Right atrium auricular region (tissue), 2 donors: ENCODE measurements at regions not wholly inside any gene's neighbourhood (a gene's known extent, or its start where the extent isn't known, plus 50 kb on each side); places are given as distances from the start of the nearest gene placed in this dataset.
A peak's percentile ranks its signal among the peaks of the same experiment; 100 is the strongest.

Source experiments
- DNase-seq: peaks from one replicate; pipeline ENCODE4 v3.0.0-alpha.2; 2019; ENCODE audit warnings: low spot score
- H3K27ac ChIP-seq, 2 donors: fragments of 200-600 bp; sonication (generic); 1 replicate in 1 of 2; 2 replicates in 1 of 2; pipeline ENCODE4 v1.5.1; 2016 to 2019
- H3K27me3 ChIP-seq, 2 donors: fragments of 200-600 bp; sonication (generic); one replicate each; pipeline versions ENCODE4 v1.5.1 to v1.6.0; 2017 to 2019
- H3K36me3 ChIP-seq: fragments of 200-600 bp; sonication (generic); one replicate; pipeline ENCODE4 v1.5.1; 2016
- H3K4me1 ChIP-seq, 2 donors: fragments of 200-600 bp; sonication (generic); one replicate each; pipeline versions ENCODE4 v1.5.1 to v1.6.0; 2017 to 2019
- H3K4me3 ChIP-seq, 2 donors: fragments of 200-600 bp; sonication (generic); 1 replicate in 1 of 2; 2 replicates in 1 of 2; pipeline ENCODE4 v1.5.1; 2017 to 2019; ENCODE audit warnings: mild to moderate bottlenecking in 1 of 2, moderate library complexity in 1 of 2
- H3K9me3 ChIP-seq, 2 donors: fragments of 200-600 bp; sonication (generic); one replicate each; pipeline ENCODE4 v1.5.1; 2019
- TF ChIP-seq, protein P1 (sequence below), 2 donors: fragments of 200-600 bp; sonication (generic); IDR thresholded peaks; one replicate each; pipeline ENCODE4 v1.5.1; 2019; ENCODE audit warnings: antibody characterized with exemption in 2 of 2

DNA sequence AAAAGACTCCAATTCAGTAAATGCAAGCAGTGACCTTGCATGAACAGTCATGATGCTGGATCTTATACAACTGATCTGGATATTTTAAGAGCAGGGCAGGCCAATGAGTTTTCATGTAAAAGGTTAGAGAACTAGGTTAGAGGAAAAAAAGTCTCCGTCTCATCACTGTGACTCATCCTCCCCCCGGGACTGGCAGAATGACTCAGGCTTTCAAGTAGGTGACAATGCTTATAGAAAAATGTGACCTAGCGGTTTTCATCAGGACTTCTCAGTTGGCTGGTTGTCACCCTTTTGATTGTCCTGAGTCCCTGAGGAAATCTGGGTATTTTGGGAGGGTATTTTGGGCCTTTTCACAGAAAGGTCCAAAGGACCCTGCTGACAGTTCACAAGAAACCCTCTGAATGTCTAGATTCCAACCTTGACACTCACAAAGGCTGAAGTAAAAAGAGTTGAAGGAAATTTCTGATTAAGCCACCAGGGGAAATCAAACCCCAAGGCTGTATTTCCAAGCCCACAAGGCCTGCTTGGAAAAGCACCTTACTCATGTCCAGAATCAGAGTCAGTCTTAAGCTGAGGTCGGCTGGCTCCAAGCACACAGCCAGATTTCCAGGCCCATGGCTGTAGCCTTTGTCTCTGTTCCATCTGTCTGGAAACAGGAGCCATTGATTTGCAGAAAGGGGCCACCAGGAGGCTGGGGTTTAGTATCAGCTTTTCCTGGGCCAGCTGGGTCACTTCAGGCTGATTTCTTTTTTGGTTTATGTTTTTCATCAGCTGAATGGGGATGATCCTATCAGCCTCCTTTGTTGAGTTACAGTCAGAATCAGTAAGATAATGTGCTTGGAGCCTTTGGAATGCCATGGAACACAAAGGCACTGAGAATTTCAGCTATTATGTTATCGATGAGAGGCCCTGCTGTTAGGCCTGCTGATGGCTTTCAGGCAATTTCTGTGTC is 226.4 kb upstream of the HABP2 start:
- TF ChIP-seq, protein P1, sequence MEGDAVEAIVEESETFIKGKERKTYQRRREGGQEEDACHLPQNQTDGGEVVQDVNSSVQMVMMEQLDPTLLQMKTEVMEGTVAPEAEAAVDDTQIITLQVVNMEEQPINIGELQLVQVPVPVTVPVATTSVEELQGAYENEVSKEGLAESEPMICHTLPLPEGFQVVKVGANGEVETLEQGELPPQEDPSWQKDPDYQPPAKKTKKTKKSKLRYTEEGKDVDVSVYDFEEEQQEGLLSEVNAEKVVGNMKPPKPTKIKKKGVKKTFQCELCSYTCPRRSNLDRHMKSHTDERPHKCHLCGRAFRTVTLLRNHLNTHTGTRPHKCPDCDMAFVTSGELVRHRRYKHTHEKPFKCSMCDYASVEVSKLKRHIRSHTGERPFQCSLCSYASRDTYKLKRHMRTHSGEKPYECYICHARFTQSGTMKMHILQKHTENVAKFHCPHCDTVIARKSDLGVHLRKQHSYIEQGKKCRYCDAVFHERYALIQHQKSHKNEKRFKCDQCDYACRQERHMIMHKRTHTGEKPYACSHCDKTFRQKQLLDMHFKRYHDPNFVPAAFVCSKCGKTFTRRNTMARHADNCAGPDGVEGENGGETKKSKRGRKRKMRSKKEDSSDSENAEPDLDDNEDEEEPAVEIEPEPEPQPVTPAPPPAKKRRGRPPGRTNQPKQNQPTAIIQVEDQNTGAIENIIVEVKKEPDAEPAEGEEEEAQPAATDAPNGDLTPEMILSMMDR (IDR thresholded peaks at IDR 0.05), result peak in 1 of 2 donors; percentile 24
- H3K36me3 ChIP-seq, result no peaks in the 10 kb centered on the region
- peaks cover 0 to 14% of the 10 kb centered on the region in 2 donors for H3K4me1 ChIP-seq
- H3K4me3 ChIP-seq, result no peak overlapping the region
- peak; percentile 87 for DNase-seq
- H3K27ac ChIP-seq, result peak overlapping the region; percentile 50 to 57
- no peaks in the 10 kb centered on the region for H3K9me3 ChIP-seq
- no peaks in the 10 kb centered on the region for H3K27me3 ChIP-seq

DNA sequence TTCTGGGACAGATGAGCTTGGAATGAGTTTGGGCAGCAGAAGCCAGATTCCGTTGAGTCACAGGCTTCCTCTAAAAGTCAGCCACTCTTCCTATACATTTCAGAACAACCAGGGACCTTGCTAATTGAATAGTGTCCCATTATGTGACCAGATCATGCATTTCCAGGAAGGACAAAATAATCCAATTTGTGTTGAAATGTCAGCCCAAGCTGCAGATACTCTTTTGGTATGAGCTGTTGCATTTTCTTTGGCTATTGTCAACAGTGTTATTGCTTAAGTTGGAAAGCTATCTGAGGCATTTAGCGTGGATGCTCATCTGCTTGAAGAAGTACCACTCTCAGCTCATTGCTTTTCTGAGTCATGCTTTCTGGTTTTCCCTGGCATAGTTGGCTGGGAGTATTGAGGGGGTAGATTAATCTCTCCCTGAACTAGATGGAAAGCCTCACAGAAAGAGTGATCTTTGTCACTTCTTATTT is 223.7 kb upstream of the HABP2 start:
- no peaks in the 10 kb centered on the region for H3K36me3 ChIP-seq
- TF ChIP-seq, protein P1 (IDR thresholded peaks at IDR 0.05), result no peak

DNA sequence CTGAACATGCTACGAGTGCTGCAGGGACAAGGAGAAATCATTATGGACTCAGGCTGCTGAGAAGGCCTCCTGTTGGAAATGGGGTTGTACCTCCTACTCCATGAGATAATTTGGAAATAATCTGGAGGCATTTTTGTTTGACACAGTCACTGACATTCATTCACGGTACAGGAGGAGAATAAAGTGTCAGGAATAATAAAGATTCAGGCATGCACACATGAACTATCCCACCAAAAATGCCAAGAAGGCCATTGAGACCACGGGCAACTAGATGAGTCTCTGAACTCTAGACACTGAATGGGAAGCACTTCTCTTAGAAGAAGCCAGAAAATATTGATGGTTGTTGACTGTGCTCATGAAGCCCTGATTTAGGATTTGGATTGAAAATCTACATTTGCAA is 220.9 kb upstream of the HABP2 start:
- H3K4me3 ChIP-seq, result no peak overlapping the region
- TF ChIP-seq, protein P1 (IDR thresholded peaks at IDR 0.05), result no peak
- H3K36me3 ChIP-seq, result no peaks in the 10 kb centered on the region
- peaks cover 0 to 2% of the 10 kb centered on the region in 2 donors for H3K4me1 ChIP-seq
- no peak overlapping the region for H3K27ac ChIP-seq
- no peak for DNase-seq
- no peaks in the 10 kb centered on the region for H3K27me3 ChIP-seq
- H3K9me3 ChIP-seq, result no peaks in the 10 kb centered on the region

More for the DNA sequence above, 223.7 kb upstream of the HABP2 start:
- H3K9me3 ChIP-seq, result no peaks in the 10 kb centered on the region
- H3K4me3 ChIP-seq, result no peak overlapping the region
- no peaks in the 10 kb centered on the region for H3K27me3 ChIP-seq
- no peak for DNase-seq
- H3K27ac ChIP-seq, result no peak overlapping the region
- H3K4me1 ChIP-seq, result peaks cover 0 to 14% of the 10 kb centered on the region in 2 donors

DNA sequence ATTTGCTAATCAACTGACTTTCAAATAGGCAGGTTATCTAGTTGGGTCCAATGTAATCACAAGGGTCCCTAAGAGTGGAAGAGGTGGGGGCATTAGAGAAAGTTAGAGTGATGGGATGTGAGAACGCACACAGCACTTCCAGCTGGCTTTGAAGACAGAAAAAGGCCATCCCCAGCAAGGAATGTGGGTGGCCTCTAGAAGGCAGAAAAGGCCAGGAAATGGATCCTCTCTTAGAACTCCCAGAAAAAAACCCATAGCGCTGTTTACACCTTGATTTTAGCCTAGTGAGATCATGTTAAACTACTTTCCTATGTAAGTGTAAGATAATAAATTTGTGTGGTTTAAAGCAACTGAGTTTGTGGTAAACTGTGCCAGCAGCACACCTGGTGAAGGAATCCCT is 219.5 kb upstream of the HABP2 start:
- Histone ChIP-seq H3K27me3 (no peaks in the 10 kb centered on the region), H3K27ac (no peak overlapping the region), H3K36me3 (no peaks in the 10 kb centered on the region), H3K9me3 (no peaks in the 10 kb centered on the region), H3K4me1 (no peaks in the 10 kb centered on the region), H3K4me3 (no peak overlapping the region)
- TF ChIP-seq, protein P1 (IDR thresholded peaks at IDR 0.05), result no peak
- DNase-seq, result no peak

DNA sequence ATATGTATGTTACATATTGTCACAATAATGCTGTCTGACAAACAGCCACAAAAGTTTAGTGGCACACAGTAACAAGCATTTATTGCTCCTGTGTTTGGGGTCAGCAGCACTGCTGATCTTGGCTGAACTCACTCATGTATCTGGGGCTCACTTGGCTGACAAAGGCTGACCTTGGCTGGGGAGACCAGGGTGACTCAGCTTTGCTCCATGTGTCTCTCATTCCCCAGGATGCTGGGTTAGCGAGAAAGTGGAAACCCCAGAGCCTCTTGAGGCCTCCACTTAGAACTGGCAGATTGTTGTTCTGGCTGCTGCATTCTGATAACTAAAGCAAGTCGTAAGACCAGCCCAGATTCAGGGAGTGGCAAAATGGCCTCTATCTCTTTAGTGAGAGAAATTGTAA is 217.3 kb upstream of the HABP2 start:
- no peak for DNase-seq
- Histone ChIP-seq H3K4me3 (no peak overlapping the region), H3K27me3 (no peaks in the 10 kb centered on the region), H3K9me3 (no peaks in the 10 kb centered on the region), H3K27ac (no peak overlapping the region), H3K36me3 (no peaks in the 10 kb centered on the region), H3K4me1 (no peaks in the 10 kb centered on the region)
- TF ChIP-seq, protein P1 (IDR thresholded peaks at IDR 0.05), result no peak
